ENCODE measurements at regions not wholly inside any gene's neighbourhood (a gene's known extent, or its start where the extent isn't known, plus 50 kb on each side); places are given as distances from the start of the nearest gene placed in this dataset.

DNA sequence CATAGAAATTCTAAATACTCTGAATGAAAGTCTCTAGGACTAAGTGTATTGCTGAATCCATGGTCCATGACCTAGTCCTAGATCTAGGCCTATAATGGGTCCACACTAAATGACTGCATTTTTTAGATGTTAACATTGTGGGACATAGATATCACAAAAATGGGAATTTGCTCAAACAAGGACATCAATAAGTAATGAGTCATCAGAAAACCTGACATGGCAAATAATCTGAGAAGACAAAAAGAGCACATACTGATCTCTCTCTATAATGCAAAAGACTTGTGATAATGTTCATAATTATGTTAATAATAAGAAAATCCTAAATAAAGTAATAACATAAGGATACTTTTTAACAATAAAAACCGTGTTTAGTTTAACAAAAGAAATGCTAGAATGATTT lies 1168.4 kb downstream of the FSCB start (continued):
- TF ChIP-seq ZNF462 (CRISPR knock-in tag; IDR thresholded peaks at IDR 0.05), result no peak
- no peak for TF ChIP-seq EZH2 (IDR thresholded peaks at IDR 0.05; ENCODE audit: low read depth, unreplicated experiment)
- TF ChIP-seq CREB1 (CRISPR knock-in tag; IDR thresholded peaks at IDR 0.05; ENCODE audit: low read depth), result no peak
- TF ChIP-seq POLR2AphosphoS5 (IDR thresholded peaks at IDR 0.05; ENCODE audit: low read depth), result no peak

GRCh38 chr14:43336351-43336750 lies 1170.7 kb downstream of the FSCB start:
- Histone ChIP-seq H3K4me1 (ENCODE audit: insufficient read depth) (peaks cover 4% of the 10 kb centered on the region; the same call in 1 of the 2 replicates), H3K27me3 (ENCODE audit: insufficient read depth) (no peaks in the 10 kb centered on the region), H3K4me2 (no peak overlapping the region), H4K20me1 (replicated peaks; ENCODE audit: insufficient read depth) (no peaks in the 10 kb centered on the region), H2AFZ (0 out of 2 replicates have a peak overlapping the region, but pooled peaks have one; percentile 40), H3K9me2 (ENCODE audit: insufficient read depth) (peaks cover 7% of the 10 kb centered on the region; the same call in 1 of the 2 replicates), H3K79me2 (replicated peaks; ENCODE audit: insufficient read depth) (no peaks in the 10 kb centered on the region), H3K4me3 (no peak overlapping the region), H3F3A (replicated peaks; ENCODE audit: low read depth) (no peaks in the 10 kb centered on the region), H3K27ac (ENCODE audit: low read depth) (no peak overlapping the region), H3K36me3 (ENCODE audit: insufficient read depth) (no peaks in the 10 kb centered on the region)
- DNase-seq (ENCODE audit: low spot score) (no peak), ATAC-seq (no peak)
- H3K36me3 Mint-ChIP-seq (ENCODE audit: low read depth), result no peaks in the 10 kb centered on the region
- no peak overlapping the region for H3K4me3 Mint-ChIP-seq
- peaks cover 3% of the 10 kb centered on the region for H3K4me1 Mint-ChIP-seq
- no peak overlapping the region for H3K27ac Mint-ChIP-seq
- no peaks in the 10 kb centered on the region for H3K27me3 Mint-ChIP-seq (ENCODE audit: insufficient read depth, low read depth, poor library complexity)
- no peaks in the 10 kb centered on the region for H3K9me3 Mint-ChIP-seq
- TF ChIP-seq EZH2phosphoT487 (IDR thresholded peaks at IDR 0.05; ENCODE audit: unreplicated experiment), result no peak
- TF ChIP-seq EZH2 (IDR thresholded peaks at IDR 0.05; ENCODE audit: low read depth, unreplicated experiment), result no peak
- TF ChIP-seq, protein P1, sequence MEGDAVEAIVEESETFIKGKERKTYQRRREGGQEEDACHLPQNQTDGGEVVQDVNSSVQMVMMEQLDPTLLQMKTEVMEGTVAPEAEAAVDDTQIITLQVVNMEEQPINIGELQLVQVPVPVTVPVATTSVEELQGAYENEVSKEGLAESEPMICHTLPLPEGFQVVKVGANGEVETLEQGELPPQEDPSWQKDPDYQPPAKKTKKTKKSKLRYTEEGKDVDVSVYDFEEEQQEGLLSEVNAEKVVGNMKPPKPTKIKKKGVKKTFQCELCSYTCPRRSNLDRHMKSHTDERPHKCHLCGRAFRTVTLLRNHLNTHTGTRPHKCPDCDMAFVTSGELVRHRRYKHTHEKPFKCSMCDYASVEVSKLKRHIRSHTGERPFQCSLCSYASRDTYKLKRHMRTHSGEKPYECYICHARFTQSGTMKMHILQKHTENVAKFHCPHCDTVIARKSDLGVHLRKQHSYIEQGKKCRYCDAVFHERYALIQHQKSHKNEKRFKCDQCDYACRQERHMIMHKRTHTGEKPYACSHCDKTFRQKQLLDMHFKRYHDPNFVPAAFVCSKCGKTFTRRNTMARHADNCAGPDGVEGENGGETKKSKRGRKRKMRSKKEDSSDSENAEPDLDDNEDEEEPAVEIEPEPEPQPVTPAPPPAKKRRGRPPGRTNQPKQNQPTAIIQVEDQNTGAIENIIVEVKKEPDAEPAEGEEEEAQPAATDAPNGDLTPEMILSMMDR (conservative IDR thresholded peaks at IDR 0.05; ENCODE audit: low read depth in 2 of 2), result no peak
- no peak for TF ChIP-seq REST (IDR thresholded peaks at IDR 0.05; ENCODE audit: unreplicated experiment)
- no peak for TF ChIP-seq JUNB (IDR thresholded peaks at IDR 0.05; ENCODE audit: unreplicated experiment)
- no peak for TF ChIP-seq NANOG (IDR thresholded peaks at IDR 0.05; ENCODE audit: borderline replicate concordance)
- TF ChIP-seq ZNF331 (CRISPR knock-in tag; IDR thresholded peaks at IDR 0.05; ENCODE audit: low read depth), result no peak
- no peak for TF ChIP-seq ZNF114 (CRISPR knock-in tag; IDR thresholded peaks at IDR 0.05)
- TF ChIP-seq CREB1 (CRISPR knock-in tag; IDR thresholded peaks at IDR 0.05; ENCODE audit: low read depth), result no peak

All from GM23338 (cell line).